ENCODE measurements at regions not wholly inside any gene's neighbourhood (a gene's known extent, or its start where the extent isn't known, plus 50 kb on each side); places are given as distances from the start of the nearest gene placed in this dataset.

- intact Hi-C loops (cut with DNase I), result no loop called here
- H3K27ac ChIP-seq, result no peak overlapping the region
- TF ChIP-seq POLR2A (IDR thresholded peaks at IDR 0.05), result no peak
- no peak for TF ChIP-seq CTCF (IDR thresholded peaks at IDR 0.05)
- 73 to 87% (median 79%) methylated on average over 1 of the region's 1 CpG for WGBS, 4 donors
- DNase-seq (no peak), ATAC-seq (no peak)
- no peaks in the 10 kb centered on the region for H3K9me3 ChIP-seq
- peaks cover 0 to 13% (median 3%) of the 10 kb centered on the region in 9 donors for H3K27me3 ChIP-seq
- no peaks in the 10 kb centered on the region for H3K4me1 ChIP-seq
- no peaks in the 10 kb centered on the region for H3K36me3 ChIP-seq
- no peak overlapping the region for H3K4me3 ChIP-seq
Observed at GRCh38 chr17:33373273-33373672, 80.2 kb upstream of the ASIC2 start.

- H3K9me3 ChIP-seq, result no peaks in the 10 kb centered on the region
- peaks cover 0 to 13% (median 1%) of the 10 kb centered on the region in 9 donors for H3K27me3 ChIP-seq
- H3K27ac ChIP-seq, result no peak overlapping the region
- H3K4me3 ChIP-seq, result no peak overlapping the region
- H3K36me3 ChIP-seq, result no peaks in the 10 kb centered on the region
- DNase-seq (no peak), ATAC-seq (no peak)
- no peaks in the 10 kb centered on the region for H3K4me1 ChIP-seq
- TF ChIP-seq CTCF (IDR thresholded peaks at IDR 0.05) (no peak), POLR2A (IDR thresholded peaks at IDR 0.05) (no peak)
- WGBS, 4 donors, result 36 to 51% (median 48%) methylated on average over 5 of the region's 5 CpGs
- intact Hi-C loops (cut with DNase I), result no loop called here
Observed at GRCh38 chr17:33375103-33375502, 82.0 kb upstream of the ASIC2 start.

- Histone ChIP-seq H3K36me3 (no peaks in the 10 kb centered on the region), H3K4me1 (peaks cover 0 to 4% (median 0%) of the 10 kb centered on the region in 12 donors), H3K27ac (no peak overlapping the region), H3K27me3 (peaks cover 0 to 13% (median 0%) of the 10 kb centered on the region in 9 donors), H3K4me3 (no peak overlapping the region), H3K9me3 (no peaks in the 10 kb centered on the region)
- DNase-seq (no peak), ATAC-seq (no peak)
- 70 to 78% (median 74%) methylated on average over 4 of the region's 4 CpGs for WGBS, 4 donors
- intact Hi-C loops (cut with DNase I), result no loop called here
- no peak for TF ChIP-seq CTCF (IDR thresholded peaks at IDR 0.05)
- TF ChIP-seq POLR2A (IDR thresholded peaks at IDR 0.05), result no peak
Observed at GRCh38 chr17:33375783-33376182, 82.7 kb upstream of the ASIC2 start.

- Histone ChIP-seq H3K36me3 (no peaks in the 10 kb centered on the region), H3K27ac (no peak overlapping the region), H3K9me3 (no peaks in the 10 kb centered on the region), H3K27me3 (peaks cover 0 to 13% (median 0%) of the 10 kb centered on the region in 9 donors), H3K4me3 (no peak overlapping the region), H3K4me1 (peaks cover 0 to 9% (median 0%) of the 10 kb centered on the region in 12 donors)
- no peak for ATAC-seq
- WGBS, 4 donors, result 54 to 75% (median 67%) methylated on average over 3 of the region's 3 CpGs
- intact Hi-C loops (cut with DNase I), result no loop called here
- TF ChIP-seq CTCF (IDR thresholded peaks at IDR 0.05) (no peak), POLR2A (IDR thresholded peaks at IDR 0.05) (no peak)
- no peak for DNase-seq
Observed at GRCh38 chr17:33377837-33378595, 84.9 kb upstream of the ASIC2 start.

All from heart left ventricle (tissue), 16 donors.